ENCODE measurements at regions not wholly inside any gene's neighbourhood (a gene's known extent, or its start where the extent isn't known, plus 50 kb on each side); places are given as distances from the start of the nearest gene placed in this dataset.
A peak's percentile ranks its signal among the peaks of the same experiment; 100 is the strongest.

- no peak for DNase-seq (ENCODE audit: low read depth)
- TF ChIP-seq CTCF (conservative IDR thresholded peaks at IDR 0.05; ENCODE audit: low read depth, low read length), result no peak
- no peak overlapping the region for H3K4me3 ChIP-seq (ENCODE audit: low read depth, low read length)
Observed at GRCh38 chr13:54627646-54628372, 1599.2 kb downstream of the OLFM4 start.

DNA sequence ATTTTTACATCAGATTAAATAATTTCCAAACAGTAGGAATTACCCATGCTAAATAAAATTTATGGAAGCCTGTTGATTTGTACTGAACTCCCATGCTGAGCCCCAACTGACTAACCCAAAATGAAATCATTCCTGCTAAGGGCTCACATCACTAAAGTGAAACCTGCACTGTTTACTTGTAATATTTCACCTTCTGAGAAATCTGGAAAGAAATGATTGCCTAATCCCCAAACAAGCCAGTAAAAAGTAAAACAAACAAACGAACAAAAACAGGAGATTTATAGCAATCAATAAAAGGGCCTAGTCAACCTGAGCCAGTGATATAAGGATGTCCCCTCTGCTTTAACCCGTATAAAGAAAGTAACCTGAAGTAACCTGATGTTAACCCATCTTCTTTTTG lies 1599.8 kb downstream of the OLFM4 start:
- no peak for DNase-seq (ENCODE audit: low read depth)
- H3K4me3 ChIP-seq (ENCODE audit: low read depth, low read length), result no peak overlapping the region
- no peak for TF ChIP-seq CTCF (conservative IDR thresholded peaks at IDR 0.05; ENCODE audit: low read depth, low read length)

- TF ChIP-seq CTCF (conservative IDR thresholded peaks at IDR 0.05; ENCODE audit: low read depth, low read length), result no peak
- DNase-seq (ENCODE audit: low read depth), result no peak
- no peak overlapping the region for H3K4me3 ChIP-seq (ENCODE audit: low read depth, low read length)
Observed at GRCh38 chr13:54633456-54633855, 1604.8 kb downstream of the OLFM4 start.

- no peak for TF ChIP-seq CTCF (conservative IDR thresholded peaks at IDR 0.05; ENCODE audit: low read depth, low read length)
- no peak for DNase-seq (ENCODE audit: low read depth)
- H3K4me3 ChIP-seq (ENCODE audit: low read depth, low read length), result no peak overlapping the region
Observed at GRCh38 chr13:54636231-54636630, 1607.6 kb downstream of the OLFM4 start.

- H3K4me3 ChIP-seq (ENCODE audit: low read depth, low read length), result no peak overlapping the region
- DNase-seq (ENCODE audit: low read depth), result peak; percentile 13
- TF ChIP-seq CTCF (conservative IDR thresholded peaks at IDR 0.05; ENCODE audit: low read depth, low read length), result no peak
Observed at GRCh38 chr13:54637366-54637765, 1608.8 kb downstream of the OLFM4 start.

DNA sequence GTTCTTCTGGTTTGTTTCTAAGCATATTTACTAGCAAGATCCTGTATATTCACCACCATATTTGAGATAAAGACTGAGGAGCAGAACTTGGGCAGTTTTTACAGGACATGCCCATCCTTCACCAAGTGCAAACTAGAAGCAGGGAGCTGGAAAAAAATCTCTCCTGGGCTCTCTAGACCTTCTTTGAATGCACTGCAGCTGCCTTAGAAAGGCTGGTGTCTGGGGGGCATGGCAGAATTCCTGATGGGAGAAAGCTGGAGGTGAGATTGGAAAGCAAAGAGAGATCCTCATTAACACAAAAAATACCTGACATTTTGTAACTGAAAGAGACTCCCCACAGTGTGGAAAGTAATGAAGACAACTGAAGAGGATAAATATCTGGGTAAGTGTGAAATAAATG lies 1612.1 kb downstream of the OLFM4 start:
- no peak for TF ChIP-seq CTCF (conservative IDR thresholded peaks at IDR 0.05; ENCODE audit: low read depth, low read length)
- DNase-seq (ENCODE audit: low read depth), result no peak
- no peak overlapping the region for H3K4me3 ChIP-seq (ENCODE audit: low read depth, low read length)

- no peak for DNase-seq (ENCODE audit: low read depth)
- no peak overlapping the region for H3K4me3 ChIP-seq (ENCODE audit: low read depth, low read length)
- no peak for TF ChIP-seq CTCF (conservative IDR thresholded peaks at IDR 0.05; ENCODE audit: low read depth, low read length)
Observed at GRCh38 chr13:54643863-54644262, 1615.2 kb downstream of the OLFM4 start.
